ENCODE measurements at regions not wholly inside any gene's neighbourhood (a gene's known extent, or its start where the extent isn't known, plus 50 kb on each side); places are given as distances from the start of the nearest gene placed in this dataset.

DNA sequence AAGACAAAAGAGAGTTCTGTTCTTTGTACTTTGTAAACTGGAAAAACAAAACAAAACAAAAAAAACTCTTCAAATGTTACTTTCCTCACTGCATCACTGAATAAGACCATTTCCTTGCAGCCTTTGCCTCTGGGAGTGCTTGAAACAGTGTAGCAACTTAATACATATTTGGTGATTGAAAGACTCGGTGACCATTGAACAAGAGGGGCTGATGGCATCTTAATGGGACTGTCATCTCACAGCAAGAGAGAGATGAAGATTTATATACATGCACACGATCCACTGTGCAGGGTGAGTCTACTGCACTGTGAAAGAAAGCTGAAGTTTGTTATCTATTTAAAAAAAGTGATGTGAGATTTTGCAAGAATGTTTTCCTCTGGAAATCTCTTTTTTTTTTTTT, 111.9 kb upstream of the KLHL25 start:
- TF ChIP-seq EZH2 (IDR thresholded peaks at IDR 0.05; ENCODE audit: borderline replicate concordance, low read length), result no peak
- TF ChIP-seq CTCF (conservative IDR thresholded peaks at IDR 0.05 in 1 of 2, IDR thresholded peaks at IDR 0.05 in 1 of 2; ENCODE audit: extremely low read depth in 1 of 2, insufficient read depth in 1 of 2, low read depth in 1 of 2, low read length in 2 of 2), result no peak
